ENCODE measurements at regions not wholly inside any gene's neighbourhood (a gene's known extent, or its start where the extent isn't known, plus 50 kb on each side); places are given as distances from the start of the nearest gene placed in this dataset.

GRCh38 chr21:23639721-23640120 lies 1967.6 kb downstream of the MRPL39 start:
- no peak for TF ChIP-seq EZH2 (IDR thresholded peaks at IDR 0.05; ENCODE audit: low read length)
- TF ChIP-seq CTCF (optimal IDR thresholded peaks at IDR 0.05 in 1 of 3, IDR thresholded peaks at IDR 0.05 in 1 of 3, conservative IDR thresholded peaks at IDR 0.05 in 1 of 3; ENCODE audit: extremely low read depth in 1 of 3, insufficient read depth in 2 of 3, low read length in 3 of 3) = no peak

Data from keratinocyte (primary cell).